ENCODE measurements at regions not wholly inside any gene's neighbourhood (a gene's known extent, or its start where the extent isn't known, plus 50 kb on each side); places are given as distances from the start of the nearest gene placed in this dataset.

- Histone ChIP-seq H3K9ac (ENCODE audit: low read depth, low read length) (no peak overlapping the region), H3K36me3 (ENCODE audit: insufficient read depth, low read length) (no peaks in the 10 kb centered on the region), H3K27me3 (ENCODE audit: insufficient read depth, low read length) (peaks cover 10% of the 10 kb centered on the region; the same call in 1 of the 2 replicates), H3K4me3 (ENCODE audit: low read length) (no peak overlapping the region), H3K27ac (ENCODE audit: low read depth, low read length) (no peak overlapping the region), H3K9me3 (ENCODE audit: insufficient read depth, low read depth, low read length) (no peaks in the 10 kb centered on the region), H3K4me1 (ENCODE audit: insufficient read depth, low read length) (peaks cover 12% of the 10 kb centered on the region)
- 88% methylated on average over 8 of the region's 8 CpGs for WGBS
Observed at GRCh38 chr16:86401126-86401525, 109.2 kb upstream of the FOXF1 start.

GRCh38 chr16:86403085-86403484, 107.2 kb upstream of the FOXF1 start:
- Histone ChIP-seq H3K4me3 (ENCODE audit: low read length) (no peak overlapping the region), H3K9ac (ENCODE audit: low read depth, low read length) (no peak overlapping the region), H3K27me3 (ENCODE audit: insufficient read depth, low read length) (peaks cover 10% of the 10 kb centered on the region; the same call in 1 of the 2 replicates), H3K27ac (ENCODE audit: low read depth, low read length) (no peak overlapping the region), H3K4me1 (ENCODE audit: insufficient read depth, low read length) (0 out of 2 replicates have a peak, but pooled peaks cover 2% of the 10 kb centered on the region), H3K9me3 (ENCODE audit: insufficient read depth, low read depth, low read length) (no peaks in the 10 kb centered on the region), H3K36me3 (ENCODE audit: insufficient read depth, low read length) (no peaks in the 10 kb centered on the region)
- WGBS, result 95% methylated on average over 7 of the region's 7 CpGs

DNA sequence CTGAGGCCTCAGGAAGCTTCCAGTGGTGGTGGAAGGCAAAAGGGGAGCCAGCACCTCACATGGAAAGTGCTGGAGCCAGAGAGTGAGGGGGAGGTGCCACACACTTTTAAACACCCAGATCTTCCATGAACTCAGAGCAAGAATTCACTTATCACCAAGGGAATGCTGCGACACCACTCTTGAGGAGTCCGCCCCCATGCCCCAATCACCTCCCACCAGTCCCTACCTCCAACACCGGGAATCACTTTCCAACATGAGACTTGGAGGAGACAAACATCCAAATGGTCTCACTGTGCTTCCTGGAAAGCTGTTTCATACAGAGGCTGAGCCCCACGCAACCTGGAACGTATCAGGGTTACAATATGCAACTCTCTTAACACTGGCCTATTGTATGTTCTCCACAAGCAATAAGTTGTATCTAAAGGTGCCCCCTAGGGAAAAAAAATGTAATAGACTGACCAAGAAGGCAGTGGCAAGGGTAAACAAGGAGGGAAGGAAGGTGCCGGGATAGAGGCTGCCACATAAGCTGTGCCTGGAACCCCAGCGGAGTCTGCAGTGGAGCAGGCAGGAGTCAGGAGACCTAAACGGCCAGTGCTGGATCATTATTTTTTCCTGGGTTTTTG, 106.7 kb upstream of the FOXF1 start:
- H3K27ac ChIP-seq (ENCODE audit: low read depth, low read length), result no peak overlapping the region
- H3K36me3 ChIP-seq (ENCODE audit: insufficient read depth, low read length), result no peaks in the 10 kb centered on the region
- H3K9me3 ChIP-seq (ENCODE audit: insufficient read depth, low read depth, low read length), result no peaks in the 10 kb centered on the region
- H3K4me1 ChIP-seq (ENCODE audit: insufficient read depth, low read length), result 0 out of 2 replicates have a peak, but pooled peaks cover 2% of the 10 kb centered on the region
- no peak overlapping the region for H3K4me3 ChIP-seq (ENCODE audit: low read length)
- 74% methylated on average over 8 of the region's 8 CpGs for WGBS
- peaks cover 10% of the 10 kb centered on the region; the same call in 1 of the 2 replicates for H3K27me3 ChIP-seq (ENCODE audit: insufficient read depth, low read length)
- H3K9ac ChIP-seq (ENCODE audit: low read depth, low read length), result no peak overlapping the region

GRCh38 chr16:86404678-86405077, 105.6 kb upstream of the FOXF1 start:
- Histone ChIP-seq H3K36me3 (ENCODE audit: insufficient read depth, low read length) (no peaks in the 10 kb centered on the region), H3K4me3 (ENCODE audit: low read length) (no peak overlapping the region), H3K4me1 (ENCODE audit: insufficient read depth, low read length) (peaks cover 5% of the 10 kb centered on the region; the same call in 1 of the 2 replicates), H3K27ac (ENCODE audit: low read depth, low read length) (no peak overlapping the region), H3K27me3 (ENCODE audit: insufficient read depth, low read length) (peaks cover 10% of the 10 kb centered on the region; the same call in 1 of the 2 replicates), H3K9me3 (ENCODE audit: insufficient read depth, low read depth, low read length) (no peaks in the 10 kb centered on the region), H3K9ac (ENCODE audit: low read depth, low read length) (no peak overlapping the region)
- WGBS, result 79% methylated on average over 10 of the region's 12 CpGs

DNA sequence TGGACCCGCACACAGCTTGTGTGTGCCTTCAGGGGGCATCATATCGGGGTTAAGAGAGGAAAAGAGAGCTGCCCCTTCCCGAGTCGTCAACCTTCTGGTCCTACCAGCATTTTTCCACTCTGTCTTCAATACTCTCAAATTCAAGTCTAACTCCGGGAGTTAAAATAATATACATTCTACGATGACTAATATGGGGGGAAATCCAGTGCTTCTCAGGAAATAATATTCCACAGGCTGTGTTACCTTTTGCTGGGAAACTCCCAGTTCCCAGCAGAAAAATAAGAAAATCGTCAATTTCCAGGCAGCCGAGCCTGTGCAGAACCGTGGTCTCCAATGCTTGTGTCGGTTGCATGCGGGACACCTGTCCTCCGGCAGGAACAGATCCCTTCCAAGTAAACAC, 105.0 kb upstream of the FOXF1 start:
- Histone ChIP-seq H3K27me3 (ENCODE audit: insufficient read depth, low read length) (peaks cover 10% of the 10 kb centered on the region; the same call in 1 of the 2 replicates), H3K27ac (ENCODE audit: low read depth, low read length) (no peak overlapping the region), H3K9ac (ENCODE audit: low read depth, low read length) (no peak overlapping the region), H3K9me3 (ENCODE audit: insufficient read depth, low read depth, low read length) (no peaks in the 10 kb centered on the region), H3K4me3 (ENCODE audit: low read length) (no peak overlapping the region), H3K4me1 (ENCODE audit: insufficient read depth, low read length) (peaks cover 11% of the 10 kb centered on the region; the same call in 1 of the 2 replicates), H3K36me3 (ENCODE audit: insufficient read depth, low read length) (no peaks in the 10 kb centered on the region)
- 94% methylated on average over 12 of the region's 12 CpGs for WGBS

DNA sequence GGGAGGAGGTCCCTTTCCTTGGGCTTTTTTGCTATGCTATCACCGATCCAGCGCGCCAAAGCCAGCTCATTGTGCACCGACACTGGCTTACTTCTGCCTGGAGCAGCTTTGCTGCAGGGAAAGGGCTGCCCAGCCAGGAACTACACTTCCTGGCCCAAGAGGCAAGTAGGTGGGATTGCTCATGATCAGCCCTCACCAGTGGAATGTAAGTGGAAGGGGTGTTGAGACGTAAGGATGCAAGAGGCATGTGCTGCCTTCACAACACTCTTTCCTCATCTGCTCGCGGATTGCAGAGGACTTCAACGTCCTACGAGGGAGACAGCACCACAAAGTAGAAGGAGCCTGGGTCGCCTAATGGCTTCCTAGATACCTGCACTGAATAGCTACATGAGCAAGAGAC, 104.3 kb upstream of the FOXF1 start:
- H3K4me1 ChIP-seq (ENCODE audit: insufficient read depth, low read length), result peaks cover 11% of the 10 kb centered on the region; the same call in 1 of the 2 replicates
- WGBS, result 93% methylated on average over 10 of the region's 10 CpGs
- H3K27me3 ChIP-seq (ENCODE audit: insufficient read depth, low read length), result peaks cover 10% of the 10 kb centered on the region; the same call in 1 of the 2 replicates
- no peak overlapping the region for H3K9ac ChIP-seq (ENCODE audit: low read depth, low read length)
- H3K36me3 ChIP-seq (ENCODE audit: insufficient read depth, low read length), result no peaks in the 10 kb centered on the region
- H3K27ac ChIP-seq (ENCODE audit: low read depth, low read length), result no peak overlapping the region
- H3K4me3 ChIP-seq (ENCODE audit: low read length), result no peak overlapping the region
- peaks cover 4% of the 10 kb centered on the region; the same call in 1 of the 2 replicates for H3K9me3 ChIP-seq (ENCODE audit: insufficient read depth, low read depth, low read length)

GRCh38 chr16:86408685-86409084, 101.6 kb upstream of the FOXF1 start:
- Histone ChIP-seq H3K9ac (ENCODE audit: low read depth, low read length) (no peak overlapping the region), H3K9me3 (ENCODE audit: insufficient read depth, low read depth, low read length) (peaks cover 13% of the 10 kb centered on the region; the same call in 1 of the 2 replicates), H3K4me3 (ENCODE audit: low read length) (no peak overlapping the region), H3K36me3 (ENCODE audit: insufficient read depth, low read length) (no peaks in the 10 kb centered on the region), H3K27me3 (ENCODE audit: insufficient read depth, low read length) (no peaks in the 10 kb centered on the region), H3K4me1 (ENCODE audit: insufficient read depth, low read length) (peaks cover 9% of the 10 kb centered on the region; the same call in 1 of the 2 replicates), H3K27ac (ENCODE audit: low read depth, low read length) (no peak overlapping the region)
- 58% methylated on average over 4 of the region's 4 CpGs for WGBS

DNA sequence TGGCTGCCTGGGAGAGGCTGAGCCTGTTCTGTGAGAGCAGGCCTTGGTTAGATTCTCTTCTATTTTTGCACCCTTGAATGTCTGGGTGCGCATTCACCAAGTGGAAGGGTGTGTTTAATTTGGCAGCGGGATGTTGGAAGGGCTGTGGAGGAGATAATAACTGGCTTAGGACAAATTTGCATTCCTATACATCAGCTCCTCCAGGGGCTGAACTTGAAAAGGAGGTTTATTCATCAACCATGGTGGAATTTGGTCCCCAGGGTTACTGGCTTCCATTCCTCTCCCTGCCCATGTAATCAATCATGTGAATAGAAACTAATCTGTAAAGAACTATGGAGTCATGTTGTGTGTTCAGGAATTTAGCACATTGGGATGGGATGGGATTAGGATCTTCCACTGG, 100.2 kb upstream of the FOXF1 start:
- Histone ChIP-seq H3K9me3 (ENCODE audit: insufficient read depth, low read depth, low read length) (peaks cover 13% of the 10 kb centered on the region; the same call in 1 of the 2 replicates), H3K36me3 (ENCODE audit: insufficient read depth, low read length) (no peaks in the 10 kb centered on the region), H3K9ac (ENCODE audit: low read depth, low read length) (no peak overlapping the region), H3K27me3 (ENCODE audit: insufficient read depth, low read length) (no peaks in the 10 kb centered on the region), H3K27ac (ENCODE audit: low read depth, low read length) (no peak overlapping the region), H3K4me3 (ENCODE audit: low read length) (no peak overlapping the region), H3K4me1 (ENCODE audit: insufficient read depth, low read length) (peaks cover 9% of the 10 kb centered on the region; the same call in 1 of the 2 replicates)
- 80% methylated on average over 2 of the region's 2 CpGs for WGBS

DNA sequence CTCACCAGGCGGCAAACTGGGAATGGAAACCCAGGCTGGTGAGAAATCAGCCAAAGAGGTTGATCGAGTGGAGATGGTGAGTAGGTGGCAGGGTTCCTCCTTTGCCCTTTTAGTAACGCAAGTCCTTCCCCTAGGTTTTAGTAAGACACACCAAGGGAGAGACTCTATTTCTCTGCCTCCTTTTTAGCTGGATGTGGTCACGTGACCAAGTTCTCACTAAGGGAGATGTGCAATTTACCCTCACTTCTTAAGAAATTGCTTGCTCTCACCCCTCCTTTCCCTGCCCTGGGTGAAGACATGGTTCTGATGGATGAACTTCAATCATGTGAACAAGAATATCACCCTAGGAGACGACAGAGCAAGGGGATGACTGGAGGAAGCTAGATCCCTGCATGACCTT, 99.8 kb upstream of the FOXF1 start:
- no peak overlapping the region for H3K9ac ChIP-seq (ENCODE audit: low read depth, low read length)
- peaks cover 9% of the 10 kb centered on the region; the same call in 1 of the 2 replicates for H3K4me1 ChIP-seq (ENCODE audit: insufficient read depth, low read length)
- no peak overlapping the region for H3K4me3 ChIP-seq (ENCODE audit: low read length)
- no peak overlapping the region for H3K27ac ChIP-seq (ENCODE audit: low read depth, low read length)
- H3K27me3 ChIP-seq (ENCODE audit: insufficient read depth, low read length), result no peaks in the 10 kb centered on the region
- peaks cover 13% of the 10 kb centered on the region; the same call in 1 of the 2 replicates for H3K9me3 ChIP-seq (ENCODE audit: insufficient read depth, low read depth, low read length)
- H3K36me3 ChIP-seq (ENCODE audit: insufficient read depth, low read length), result no peaks in the 10 kb centered on the region
- 91% methylated on average over 5 of the region's 5 CpGs for WGBS

- 79% methylated on average over 7 of the region's 7 CpGs for WGBS
- Histone ChIP-seq H3K36me3 (ENCODE audit: insufficient read depth, low read length) (no peaks in the 10 kb centered on the region), H3K9me3 (ENCODE audit: insufficient read depth, low read depth, low read length) (peaks cover 13% of the 10 kb centered on the region; the same call in 1 of the 2 replicates)
Observed at GRCh38 chr16:86411897-86412296, 98.4 kb upstream of the FOXF1 start.

GRCh38 chr16:86414991-86415740, 95.2 kb upstream of the FOXF1 start:
- Histone ChIP-seq H3K4me1 (ENCODE audit: insufficient read depth, low read length) (peaks cover 1% of the 10 kb centered on the region; the same call in 1 of the 2 replicates), H3K4me3 (ENCODE audit: low read length) (no peak overlapping the region), H3K27ac (ENCODE audit: low read depth, low read length) (no peak overlapping the region), H3K36me3 (ENCODE audit: insufficient read depth, low read length) (no peaks in the 10 kb centered on the region), H3K9ac (ENCODE audit: low read depth, low read length) (no peak overlapping the region), H3K9me3 (ENCODE audit: insufficient read depth, low read depth, low read length) (peaks cover 13% of the 10 kb centered on the region; the same call in 1 of the 2 replicates), H3K27me3 (ENCODE audit: insufficient read depth, low read length) (no peaks in the 10 kb centered on the region)
- 85% methylated on average over 9 of the region's 9 CpGs for WGBS

More at GRCh38 chr16:86411897-86412296, 98.4 kb upstream of the FOXF1 start:
- Histone ChIP-seq H3K9ac (ENCODE audit: low read depth, low read length) (no peak overlapping the region), H3K4me1 (ENCODE audit: insufficient read depth, low read length) (peaks cover 9% of the 10 kb centered on the region; the same call in 1 of the 2 replicates), H3K4me3 (ENCODE audit: low read length) (no peak overlapping the region), H3K27me3 (ENCODE audit: insufficient read depth, low read length) (no peaks in the 10 kb centered on the region), H3K27ac (ENCODE audit: low read depth, low read length) (no peak overlapping the region)

Measured in HUES64 (cell line).